ENCODE measurements at regions not wholly inside any gene's neighbourhood (a gene's known extent, or its start where the extent isn't known, plus 50 kb on each side); places are given as distances from the start of the nearest gene placed in this dataset.

DNA sequence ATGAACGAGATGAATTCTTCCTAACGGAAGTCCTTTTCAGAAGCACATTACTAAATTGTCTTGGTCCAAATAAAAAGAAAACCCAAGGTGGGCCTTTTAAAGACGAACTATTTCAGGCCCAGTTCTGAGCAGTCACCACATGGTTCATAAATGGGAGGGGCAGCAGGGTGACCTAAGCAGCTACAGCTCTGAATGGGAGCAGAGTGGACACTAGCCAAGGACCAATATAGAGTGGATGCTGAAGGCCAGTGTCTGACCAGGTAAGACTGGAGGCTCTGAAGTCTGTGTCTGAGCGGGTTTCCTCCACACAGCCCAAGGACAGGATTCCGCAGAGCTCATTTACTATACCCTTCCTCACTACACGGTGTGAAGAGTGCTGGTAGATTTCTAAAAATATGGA lies 159.1 kb downstream of the TMEM26 start:
- Histone ChIP-seq H2AFZ (no peak overlapping the region), H3K4me1 (no peaks in the 10 kb centered on the region), H3K4me2 (ENCODE audit: low read length) (no peak overlapping the region), H3K27ac (no peak overlapping the region), H3K79me2 (no peaks in the 10 kb centered on the region), H3K9ac (no peak overlapping the region), H3K36me3 (ENCODE audit: control insufficient read depth, insufficient read depth, low read length) (no peaks in the 10 kb centered on the region), H3K27me3 (ENCODE audit: control insufficient read depth, insufficient read depth, low read length) (no peaks in the 10 kb centered on the region), H3K4me3 (ENCODE audit: low read depth, low read length) (no peak overlapping the region), H3K9me3 (ENCODE audit: control insufficient read depth, low read length) (no peaks in the 10 kb centered on the region)
- TF ChIP-seq, protein P1, sequence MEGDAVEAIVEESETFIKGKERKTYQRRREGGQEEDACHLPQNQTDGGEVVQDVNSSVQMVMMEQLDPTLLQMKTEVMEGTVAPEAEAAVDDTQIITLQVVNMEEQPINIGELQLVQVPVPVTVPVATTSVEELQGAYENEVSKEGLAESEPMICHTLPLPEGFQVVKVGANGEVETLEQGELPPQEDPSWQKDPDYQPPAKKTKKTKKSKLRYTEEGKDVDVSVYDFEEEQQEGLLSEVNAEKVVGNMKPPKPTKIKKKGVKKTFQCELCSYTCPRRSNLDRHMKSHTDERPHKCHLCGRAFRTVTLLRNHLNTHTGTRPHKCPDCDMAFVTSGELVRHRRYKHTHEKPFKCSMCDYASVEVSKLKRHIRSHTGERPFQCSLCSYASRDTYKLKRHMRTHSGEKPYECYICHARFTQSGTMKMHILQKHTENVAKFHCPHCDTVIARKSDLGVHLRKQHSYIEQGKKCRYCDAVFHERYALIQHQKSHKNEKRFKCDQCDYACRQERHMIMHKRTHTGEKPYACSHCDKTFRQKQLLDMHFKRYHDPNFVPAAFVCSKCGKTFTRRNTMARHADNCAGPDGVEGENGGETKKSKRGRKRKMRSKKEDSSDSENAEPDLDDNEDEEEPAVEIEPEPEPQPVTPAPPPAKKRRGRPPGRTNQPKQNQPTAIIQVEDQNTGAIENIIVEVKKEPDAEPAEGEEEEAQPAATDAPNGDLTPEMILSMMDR (IDR thresholded peaks at IDR 0.05), result no peak

DNA sequence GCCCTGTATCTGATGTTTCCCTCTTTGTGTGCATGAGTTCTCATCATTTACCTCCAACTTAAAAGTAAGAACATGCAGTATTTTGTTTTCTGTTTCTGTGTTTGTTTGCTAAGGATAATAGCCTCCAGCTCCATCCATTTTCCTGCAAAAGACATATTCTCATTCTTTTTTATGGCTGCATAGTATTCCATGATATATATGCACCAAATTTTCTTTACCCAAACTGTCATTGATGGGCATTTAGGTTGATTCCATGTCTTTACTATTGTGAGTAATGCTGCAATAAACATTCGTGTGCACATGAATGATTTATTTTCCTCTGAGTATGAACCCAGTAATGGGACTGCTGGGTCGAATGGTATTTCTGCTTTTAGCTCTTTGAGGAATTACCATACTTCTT lies 163.4 kb downstream of the TMEM26 start:
- no peak overlapping the region for H3K9ac ChIP-seq
- no peak overlapping the region for H3K4me3 ChIP-seq (ENCODE audit: low read depth, low read length)
- no peak overlapping the region for H2AFZ ChIP-seq
- no peak overlapping the region for H3K4me2 ChIP-seq (ENCODE audit: low read length)
- no peaks in the 10 kb centered on the region for H3K27me3 ChIP-seq (ENCODE audit: control insufficient read depth, insufficient read depth, low read length)
- no peaks in the 10 kb centered on the region for H3K4me1 ChIP-seq
- TF ChIP-seq, protein P1 (IDR thresholded peaks at IDR 0.05), result no peak
- no peak overlapping the region for H3K27ac ChIP-seq
- no peaks in the 10 kb centered on the region for H3K9me3 ChIP-seq (ENCODE audit: control insufficient read depth, low read length)
- H3K79me2 ChIP-seq, result no peaks in the 10 kb centered on the region
- no peaks in the 10 kb centered on the region for H3K36me3 ChIP-seq (ENCODE audit: control insufficient read depth, insufficient read depth, low read length)

DNA sequence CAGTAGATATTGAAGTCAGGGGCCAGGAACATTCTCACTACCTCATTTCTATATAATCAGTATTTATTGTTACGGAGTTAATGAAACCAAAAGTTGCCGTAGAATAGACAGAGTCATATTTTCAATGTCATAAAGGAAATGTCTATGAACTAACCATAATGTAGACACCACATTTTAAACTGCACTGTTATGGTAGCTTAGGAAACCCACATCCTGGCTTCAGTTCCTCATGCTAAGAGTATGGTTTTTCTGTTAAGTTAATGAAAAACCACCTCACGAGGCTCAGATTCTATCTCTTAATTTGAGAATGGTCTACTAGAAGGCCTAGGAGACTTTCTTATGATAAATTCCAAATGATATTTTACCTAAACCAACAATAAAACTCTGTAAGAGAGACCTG lies 166.5 kb downstream of the TMEM26 start:
- H3K27ac ChIP-seq, result no peak overlapping the region

DNA sequence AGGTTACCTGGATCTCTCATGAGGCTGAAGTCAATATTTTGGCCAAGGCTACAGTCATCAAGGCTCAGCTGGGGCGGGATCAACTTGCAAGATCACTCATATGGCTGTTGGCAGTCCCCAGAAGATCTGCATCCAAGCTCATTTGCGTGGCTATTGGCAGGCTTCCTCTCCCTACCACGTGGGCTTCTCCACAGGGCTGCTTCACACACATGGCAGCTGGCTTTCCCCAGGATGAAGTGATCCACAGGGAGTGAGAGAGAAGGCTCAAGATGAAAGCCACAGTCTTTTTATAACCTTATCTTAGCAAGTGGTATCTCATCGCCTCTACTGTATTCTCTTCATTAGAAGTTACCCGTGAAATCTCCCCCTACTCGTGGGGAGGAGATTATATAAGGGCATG lies 167.4 kb downstream of the TMEM26 start:
- TF ChIP-seq, protein P1 (IDR thresholded peaks at IDR 0.05), result no peak
- Histone ChIP-seq H3K4me1 (no peaks in the 10 kb centered on the region), H3K27me3 (ENCODE audit: control insufficient read depth, insufficient read depth, low read length) (no peaks in the 10 kb centered on the region), H2AFZ (no peak overlapping the region), H3K79me2 (no peaks in the 10 kb centered on the region), H3K9me3 (ENCODE audit: control insufficient read depth, low read length) (no peaks in the 10 kb centered on the region), H3K9ac (no peak overlapping the region), H3K27ac (no peak overlapping the region), H3K4me2 (ENCODE audit: low read length) (no peak overlapping the region), H3K4me3 (ENCODE audit: low read depth, low read length) (no peak overlapping the region), H3K36me3 (ENCODE audit: control insufficient read depth, insufficient read depth, low read length) (no peaks in the 10 kb centered on the region)

More for the DNA sequence above, 166.5 kb downstream of the TMEM26 start:
- Histone ChIP-seq H2AFZ (no peak overlapping the region), H3K4me3 (ENCODE audit: low read depth, low read length) (no peak overlapping the region), H3K4me1 (no peaks in the 10 kb centered on the region), H3K4me2 (ENCODE audit: low read length) (no peak overlapping the region), H3K27me3 (ENCODE audit: control insufficient read depth, insufficient read depth, low read length) (no peaks in the 10 kb centered on the region), H3K9ac (no peak overlapping the region), H3K36me3 (ENCODE audit: control insufficient read depth, insufficient read depth, low read length) (no peaks in the 10 kb centered on the region), H3K9me3 (ENCODE audit: control insufficient read depth, low read length) (no peaks in the 10 kb centered on the region), H3K79me2 (no peaks in the 10 kb centered on the region)
- TF ChIP-seq, protein P1 (IDR thresholded peaks at IDR 0.05), result no peak

DNA sequence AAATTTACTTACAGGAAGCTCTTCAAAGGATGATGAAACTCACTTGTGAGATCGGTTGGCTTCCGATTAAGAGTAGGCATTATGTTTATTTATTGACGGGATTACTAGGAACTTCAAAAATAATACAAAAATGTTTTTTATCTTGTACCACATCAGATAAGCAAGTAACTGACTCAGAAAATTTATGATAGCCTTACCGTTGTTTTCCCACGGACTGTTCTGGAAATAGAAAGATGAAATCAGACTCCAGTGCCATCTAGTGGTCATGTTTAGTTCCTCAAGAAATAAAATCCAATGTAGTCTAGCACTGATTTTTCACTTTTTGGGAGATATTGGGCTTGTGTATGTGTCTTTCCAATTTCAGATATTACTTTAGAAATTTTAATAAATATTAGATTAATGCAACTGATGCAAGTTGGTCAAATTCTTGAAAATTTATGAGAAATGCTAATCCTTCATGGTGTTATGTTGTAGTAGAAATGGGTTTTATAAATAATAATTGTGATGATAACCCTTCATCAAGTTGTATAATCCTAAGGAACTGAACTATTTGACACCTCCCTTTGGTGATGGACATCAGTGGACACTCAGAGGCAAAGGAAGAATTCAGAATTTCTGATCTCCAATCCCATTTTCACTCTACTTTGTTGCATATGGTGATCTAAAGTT lies 168.8 kb downstream of the TMEM26 start:
- Histone ChIP-seq H3K79me2 (no peaks in the 10 kb centered on the region), H3K4me3 (ENCODE audit: low read depth, low read length) (no peak overlapping the region), H3K27ac (no peak overlapping the region), H3K9me3 (ENCODE audit: control insufficient read depth, low read length) (no peaks in the 10 kb centered on the region), H3K9ac (no peak overlapping the region), H3K4me1 (no peaks in the 10 kb centered on the region), H3K4me2 (ENCODE audit: low read length) (no peak overlapping the region), H2AFZ (no peak overlapping the region), H3K36me3 (ENCODE audit: control insufficient read depth, insufficient read depth, low read length) (no peaks in the 10 kb centered on the region), H3K27me3 (ENCODE audit: control insufficient read depth, insufficient read depth, low read length) (no peaks in the 10 kb centered on the region)
- TF ChIP-seq, protein P1 (IDR thresholded peaks at IDR 0.05), result peak; percentile 74

Measured in parathyroid adenoma (tissue), 2 donors.